ENCODE measurements at regions not wholly inside any gene's neighbourhood (a gene's known extent, or its start where the extent isn't known, plus 50 kb on each side); places are given as distances from the start of the nearest gene placed in this dataset.

DNA sequence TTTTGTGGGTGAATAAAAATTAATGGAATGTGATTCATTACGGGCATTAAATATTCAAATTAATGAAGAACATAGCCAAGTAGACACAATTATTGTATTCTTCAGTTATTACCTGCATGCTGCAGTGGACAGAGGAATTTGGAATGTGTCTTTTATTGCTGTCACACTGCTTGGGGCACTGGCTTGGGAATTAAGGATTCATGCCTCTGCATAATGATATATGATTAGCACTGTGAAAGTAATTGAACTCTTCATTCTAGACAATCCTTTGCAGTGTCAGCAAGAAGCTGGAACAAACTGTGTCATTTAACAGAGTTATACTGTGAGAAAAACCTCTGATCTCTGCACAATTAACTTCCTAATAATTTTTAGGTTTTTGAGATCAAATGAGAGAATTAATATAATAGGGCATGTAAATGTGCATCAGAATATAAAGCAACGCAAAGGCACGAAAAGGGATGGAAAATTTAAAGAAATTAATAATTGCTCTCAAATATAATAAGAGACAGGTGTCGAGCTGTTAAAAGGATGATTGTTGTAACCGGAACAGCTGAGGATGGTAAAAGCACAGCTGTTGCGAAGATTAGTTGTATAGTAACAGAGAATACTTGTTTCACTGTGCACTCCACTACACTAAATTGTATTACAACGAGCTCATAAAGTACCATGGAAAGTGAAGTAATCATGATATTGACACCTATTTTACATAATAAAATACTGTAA, 235.1 kb upstream of the MIR17HG start:
- Histone ChIP-seq H3K9ac (ENCODE audit: low read depth in 1 of 2, low read length in 2 of 2) (no peak overlapping the region), H3K27ac (ENCODE audit: low read depth in 1 of 2, low read length in 2 of 2) (no peak overlapping the region), H3K4me1 (ENCODE audit: control insufficient read depth in 4 of 4, insufficient read depth in 4 of 4, low read length in 3 of 4) (no peaks in the 10 kb centered on the region), H3K36me3 (ENCODE audit: control insufficient read depth in 4 of 4, insufficient read depth in 3 of 4, low read depth in 1 of 4, low read length in 3 of 4) (no peaks in the 10 kb centered on the region), H3K4me3 (ENCODE audit: low read depth in 1 of 3, low read length in 3 of 3) (no peak overlapping the region), H3K27me3 (ENCODE audit: control insufficient read depth in 4 of 4, insufficient read depth in 4 of 4, low read length in 3 of 4) (peaks cover 0 to 5% (median 0%) of the 10 kb centered on the region in 4 donors), H3K9me3 (ENCODE audit: control insufficient read depth in 4 of 4, low read length in 3 of 4) (no peaks in the 10 kb centered on the region)
- no peak for DNase-seq (ENCODE audit: low spot score)
- WGBS = 70% methylated on average over 7 of the region's 7 CpGs
- TF ChIP-seq FOXA2 (IDR thresholded peaks at IDR 0.05) = no peak

DNA sequence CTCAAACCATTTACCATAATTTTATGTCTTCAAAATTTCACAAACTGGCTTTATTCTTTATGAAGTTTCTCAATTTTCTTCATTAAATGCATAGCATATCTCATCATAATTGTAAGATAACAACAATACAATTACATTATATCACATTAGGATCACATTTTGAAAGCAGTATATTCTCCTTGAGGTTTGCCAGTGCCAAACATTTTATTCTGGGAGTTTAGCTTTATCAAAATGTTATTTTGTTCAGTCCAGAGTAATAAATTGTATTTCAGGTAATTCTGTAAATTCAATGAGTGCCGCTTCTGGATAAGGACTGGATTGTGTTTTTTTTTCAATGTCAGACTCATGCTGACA, 234.6 kb upstream of the MIR17HG start:
- no peak overlapping the region for H3K27ac ChIP-seq (ENCODE audit: low read depth in 1 of 2, low read length in 2 of 2)
- no peak overlapping the region for H3K9ac ChIP-seq (ENCODE audit: low read depth in 1 of 2, low read length in 2 of 2)
- TF ChIP-seq FOXA1 (IDR thresholded peaks at IDR 0.05) (no peak), NR2F2 (IDR thresholded peaks at IDR 0.05) (no peak), HNF4G (IDR thresholded peaks at IDR 0.05) (no peak), TAF1 (conservative IDR thresholded peaks at IDR 0.05) (no peak), JUND (IDR thresholded peaks at IDR 0.05) (no peak), RXRA (IDR thresholded peaks at IDR 0.05) (no peak), EGR1 (IDR thresholded peaks at IDR 0.05; ENCODE audit: low read depth in 2 of 2) (no peak)
- TF ChIP-seq, protein P1, sequence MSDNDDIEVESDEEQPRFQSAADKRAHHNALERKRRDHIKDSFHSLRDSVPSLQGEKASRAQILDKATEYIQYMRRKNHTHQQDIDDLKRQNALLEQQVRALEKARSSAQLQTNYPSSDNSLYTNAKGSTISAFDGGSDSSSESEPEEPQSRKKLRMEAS (IDR thresholded peaks at IDR 0.05) = no peak
- TF ChIP-seq, protein P2, sequence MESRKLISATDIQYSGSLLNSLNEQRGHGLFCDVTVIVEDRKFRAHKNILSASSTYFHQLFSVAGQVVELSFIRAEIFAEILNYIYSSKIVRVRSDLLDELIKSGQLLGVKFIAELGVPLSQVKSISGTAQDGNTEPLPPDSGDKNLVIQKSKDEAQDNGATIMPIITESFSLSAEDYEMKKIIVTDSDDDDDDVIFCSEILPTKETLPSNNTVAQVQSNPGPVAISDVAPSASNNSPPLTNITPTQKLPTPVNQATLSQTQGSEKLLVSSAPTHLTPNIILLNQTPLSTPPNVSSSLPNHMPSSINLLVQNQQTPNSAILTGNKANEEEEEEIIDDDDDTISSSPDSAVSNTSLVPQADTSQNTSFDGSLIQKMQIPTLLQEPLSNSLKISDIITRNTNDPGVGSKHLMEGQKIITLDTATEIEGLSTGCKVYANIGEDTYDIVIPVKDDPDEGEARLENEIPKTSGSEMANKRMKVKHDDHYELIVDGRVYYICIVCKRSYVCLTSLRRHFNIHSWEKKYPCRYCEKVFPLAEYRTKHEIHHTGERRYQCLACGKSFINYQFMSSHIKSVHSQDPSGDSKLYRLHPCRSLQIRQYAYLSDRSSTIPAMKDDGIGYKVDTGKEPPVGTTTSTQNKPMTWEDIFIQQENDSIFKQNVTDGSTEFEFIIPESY (IDR thresholded peaks at IDR 0.05) = no peak
- TF ChIP-seq, protein P3, sequence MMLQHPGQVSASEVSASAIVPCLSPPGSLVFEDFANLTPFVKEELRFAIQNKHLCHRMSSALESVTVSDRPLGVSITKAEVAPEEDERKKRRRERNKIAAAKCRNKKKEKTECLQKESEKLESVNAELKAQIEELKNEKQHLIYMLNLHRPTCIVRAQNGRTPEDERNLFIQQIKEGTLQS (IDR thresholded peaks at IDR 0.05) = no peak
- no peak for DNase-seq (ENCODE audit: low spot score)
- H3K4me3 ChIP-seq (ENCODE audit: low read depth in 1 of 3, low read length in 3 of 3) = no peak overlapping the region
- no peaks in the 10 kb centered on the region for H3K4me1 ChIP-seq (ENCODE audit: control insufficient read depth in 4 of 4, insufficient read depth in 4 of 4, low read length in 3 of 4)
- no peaks in the 10 kb centered on the region for H3K9me3 ChIP-seq (ENCODE audit: control insufficient read depth in 4 of 4, low read length in 3 of 4)
- 89% methylated on average over 1 of the region's 1 CpG for WGBS
- H3K27me3 ChIP-seq (ENCODE audit: control insufficient read depth in 4 of 4, insufficient read depth in 4 of 4, low read length in 3 of 4) = peaks cover 0 to 5% (median 0%) of the 10 kb centered on the region in 4 donors
- H3K36me3 ChIP-seq (ENCODE audit: control insufficient read depth in 4 of 4, insufficient read depth in 3 of 4, low read depth in 1 of 4, low read length in 3 of 4) = no peaks in the 10 kb centered on the region

DNA sequence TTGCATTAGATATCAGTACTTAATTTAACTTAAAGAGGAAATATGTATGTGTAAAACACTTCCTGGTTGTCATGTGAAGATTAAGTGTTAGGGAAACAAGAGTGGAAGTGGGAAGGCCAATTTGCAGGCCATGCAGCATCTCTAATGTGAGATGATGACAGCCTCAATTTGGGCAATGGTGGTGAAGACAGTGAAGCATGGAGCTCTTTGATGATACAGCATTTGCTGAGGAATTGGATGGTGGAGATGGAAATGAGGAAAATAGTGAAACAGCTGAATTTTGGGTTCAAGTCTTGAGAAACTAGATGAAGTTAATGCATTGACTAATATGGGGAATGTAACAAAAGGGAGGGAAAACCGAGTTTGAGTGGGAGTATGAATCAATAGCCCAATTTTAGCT, 231.7 kb upstream of the MIR17HG start:
- Histone ChIP-seq H3K4me1 (ENCODE audit: control insufficient read depth in 4 of 4, insufficient read depth in 4 of 4, low read length in 3 of 4) (no peaks in the 10 kb centered on the region), H3K4me3 (ENCODE audit: low read depth in 1 of 3, low read length in 3 of 3) (no peak overlapping the region), H3K9me3 (ENCODE audit: control insufficient read depth in 4 of 4, low read length in 3 of 4) (no peaks in the 10 kb centered on the region), H3K27me3 (ENCODE audit: control insufficient read depth in 4 of 4, insufficient read depth in 4 of 4, low read length in 3 of 4) (peaks cover 0 to 5% (median 0%) of the 10 kb centered on the region in 4 donors), H3K9ac (ENCODE audit: low read depth in 1 of 2, low read length in 2 of 2) (no peak overlapping the region), H3K36me3 (ENCODE audit: control insufficient read depth in 4 of 4, insufficient read depth in 3 of 4, low read depth in 1 of 4, low read length in 3 of 4) (no peaks in the 10 kb centered on the region), H3K27ac (ENCODE audit: low read depth in 1 of 2, low read length in 2 of 2) (no peak overlapping the region)
- WGBS = 69% methylated on average over 1 of the region's 1 CpG
- DNase-seq (ENCODE audit: low spot score) = no peak
- TF ChIP-seq NR2F2 (IDR thresholded peaks at IDR 0.05) = no peak
- TF ChIP-seq FOXA1 (IDR thresholded peaks at IDR 0.05) = no peak
- no peak for TF ChIP-seq SP1 (IDR thresholded peaks at IDR 0.05)
- no peak for TF ChIP-seq JUND (IDR thresholded peaks at IDR 0.05)
- TF ChIP-seq YY1 (IDR thresholded peaks at IDR 0.05) = no peak
- TF ChIP-seq TAF1 (conservative IDR thresholded peaks at IDR 0.05) = no peak
- no peak for TF ChIP-seq GABPA (IDR thresholded peaks at IDR 0.05 in 1 of 2, conservative IDR thresholded peaks at IDR 0.05 in 1 of 2)
- TF ChIP-seq EGR1 (IDR thresholded peaks at IDR 0.05; ENCODE audit: low read depth in 2 of 2) = no peak
- no peak for TF ChIP-seq RXRA (IDR thresholded peaks at IDR 0.05)
- TF ChIP-seq HNF4A (conservative IDR thresholded peaks at IDR 0.05) = no peak
- TF ChIP-seq, protein P4, sequence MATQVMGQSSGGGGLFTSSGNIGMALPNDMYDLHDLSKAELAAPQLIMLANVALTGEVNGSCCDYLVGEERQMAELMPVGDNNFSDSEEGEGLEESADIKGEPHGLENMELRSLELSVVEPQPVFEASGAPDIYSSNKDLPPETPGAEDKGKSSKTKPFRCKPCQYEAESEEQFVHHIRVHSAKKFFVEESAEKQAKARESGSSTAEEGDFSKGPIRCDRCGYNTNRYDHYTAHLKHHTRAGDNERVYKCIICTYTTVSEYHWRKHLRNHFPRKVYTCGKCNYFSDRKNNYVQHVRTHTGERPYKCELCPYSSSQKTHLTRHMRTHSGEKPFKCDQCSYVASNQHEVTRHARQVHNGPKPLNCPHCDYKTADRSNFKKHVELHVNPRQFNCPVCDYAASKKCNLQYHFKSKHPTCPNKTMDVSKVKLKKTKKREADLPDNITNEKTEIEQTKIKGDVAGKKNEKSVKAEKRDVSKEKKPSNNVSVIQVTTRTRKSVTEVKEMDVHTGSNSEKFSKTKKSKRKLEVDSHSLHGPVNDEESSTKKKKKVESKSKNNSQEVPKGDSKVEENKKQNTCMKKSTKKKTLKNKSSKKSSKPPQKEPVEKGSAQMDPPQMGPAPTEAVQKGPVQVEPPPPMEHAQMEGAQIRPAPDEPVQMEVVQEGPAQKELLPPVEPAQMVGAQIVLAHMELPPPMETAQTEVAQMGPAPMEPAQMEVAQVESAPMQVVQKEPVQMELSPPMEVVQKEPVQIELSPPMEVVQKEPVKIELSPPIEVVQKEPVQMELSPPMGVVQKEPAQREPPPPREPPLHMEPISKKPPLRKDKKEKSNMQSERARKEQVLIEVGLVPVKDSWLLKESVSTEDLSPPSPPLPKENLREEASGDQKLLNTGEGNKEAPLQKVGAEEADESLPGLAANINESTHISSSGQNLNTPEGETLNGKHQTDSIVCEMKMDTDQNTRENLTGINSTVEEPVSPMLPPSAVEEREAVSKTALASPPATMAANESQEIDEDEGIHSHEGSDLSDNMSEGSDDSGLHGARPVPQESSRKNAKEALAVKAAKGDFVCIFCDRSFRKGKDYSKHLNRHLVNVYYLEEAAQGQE (IDR thresholded peaks at IDR 0.05) = no peak

Data from liver (tissue), 7 donors.